GM21529 (cell line): ENCODE measurements at regions not wholly inside any gene's neighbourhood (a gene's known extent, or its start where the extent isn't known, plus 50 kb on each side); places are given as distances from the start of the nearest gene placed in this dataset.
"Not testable (repeated sequence)": the region's sequence is repeated elsewhere in the genome, so short reads cannot be mapped to it uniquely, and the experiment has no call there.

Source experiments
- ATAC-seq: cut with Tn5 transposase; IDR thresholded peaks from one replicate; pipeline ENCODE4 v1.9.1; 2021; ENCODE audit not compliant: unreplicated experiment

- no peak for ATAC-seq
These were observed 328.1 kb downstream of the HGF start for GRCh38 chr7:81441750-81442149.

DNA sequence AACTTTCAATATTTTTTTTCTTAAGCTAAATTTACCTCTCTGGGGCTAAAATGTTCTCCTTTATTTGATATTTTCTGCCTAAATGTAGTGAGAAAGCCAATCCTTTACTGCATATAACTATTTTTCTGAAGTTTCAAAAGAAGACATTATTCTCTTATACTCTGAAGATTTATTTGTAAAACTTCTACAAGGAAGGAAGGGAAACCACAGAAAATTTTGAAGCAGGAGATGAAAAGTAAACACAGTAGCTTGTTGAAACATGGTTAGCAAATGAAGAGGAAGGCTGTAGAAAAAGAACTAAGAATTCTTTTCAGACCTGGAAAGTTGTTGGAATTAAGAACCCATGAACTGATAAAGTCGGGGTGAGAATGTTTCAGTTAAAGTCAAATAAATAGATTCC is 330.3 kb downstream of the HGF start:
- ATAC-seq: no peak

DNA sequence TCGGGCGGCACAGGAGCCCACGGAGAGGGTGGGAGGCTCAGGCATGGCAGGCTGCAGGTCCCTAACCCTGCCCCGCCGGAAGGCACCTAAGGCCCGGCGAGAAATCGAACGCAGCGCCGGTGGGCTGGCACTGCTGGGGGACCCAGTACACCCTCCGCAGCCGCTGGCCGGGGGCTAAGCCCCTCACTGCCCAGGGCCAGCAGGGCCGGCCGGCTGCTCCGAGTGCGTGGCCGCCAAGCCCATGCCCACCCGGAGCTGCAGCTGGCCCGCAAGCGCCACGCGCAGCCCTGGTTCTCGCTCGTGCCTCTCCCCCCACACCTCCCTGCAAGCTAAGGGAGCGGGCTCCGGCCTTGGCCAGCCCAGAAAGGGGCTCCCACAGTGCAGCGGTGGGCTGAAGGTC is 332.7 kb downstream of the HGF start:
- ATAC-seq: not testable (repeated sequence)

DNA sequence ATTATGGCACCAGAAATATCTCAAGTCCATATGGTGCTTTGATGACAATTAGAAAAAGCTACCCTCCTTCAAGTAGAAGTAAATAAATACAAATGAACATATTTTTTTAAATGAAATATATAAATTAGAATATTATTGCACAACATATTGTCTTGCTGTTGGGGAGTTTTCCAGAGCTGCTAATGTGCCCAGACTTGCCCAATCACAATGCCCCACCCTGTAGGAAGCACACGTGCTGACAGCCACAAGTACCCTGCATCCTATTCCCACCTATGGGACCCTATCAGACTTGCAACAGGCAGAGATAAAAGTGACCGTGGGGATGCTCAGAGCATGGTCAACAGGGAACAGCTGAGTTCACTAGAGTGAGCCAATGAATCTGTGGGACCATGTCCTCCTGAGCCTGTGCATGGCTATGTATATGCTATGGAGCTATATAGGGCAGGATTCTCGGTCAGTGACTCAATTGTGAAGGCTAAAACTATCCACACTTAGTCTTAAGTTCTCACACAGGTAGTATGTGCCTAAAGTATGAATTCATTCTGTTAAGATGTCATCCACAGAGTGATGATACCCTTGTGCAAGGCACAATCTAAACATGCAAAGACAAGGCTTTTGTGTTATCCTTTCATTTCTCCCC is 336.0 kb downstream of the HGF start:
- no peak for ATAC-seq

- ATAC-seq: no peak
These were observed 336.6 kb downstream of the HGF start for GRCh38 chr7:81433206-81433605.

GRCh38 chr7:81430761-81431160 is 339.1 kb downstream of the HGF start:
- no peak for ATAC-seq

DNA sequence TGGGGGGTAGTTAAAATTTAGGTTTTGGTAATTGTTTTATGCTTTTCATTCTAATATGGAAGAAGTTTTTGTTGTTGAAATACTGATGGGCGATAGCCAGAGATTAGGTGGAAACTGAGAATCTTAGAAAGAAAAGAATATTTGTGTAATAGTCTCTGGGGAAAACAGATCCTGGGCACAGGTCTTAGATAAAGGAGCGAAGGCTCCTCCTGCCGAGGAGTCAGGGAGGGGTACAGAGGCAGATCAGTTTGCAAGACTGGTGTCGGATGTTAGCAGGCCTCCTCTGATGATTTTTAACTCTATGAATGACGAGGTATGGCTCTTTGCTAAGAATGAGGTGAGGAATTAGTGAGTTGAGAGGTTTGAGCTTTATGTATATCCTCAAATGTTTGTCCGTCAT is 339.7 kb downstream of the HGF start:
- no peak for ATAC-seq

- ATAC-seq: no peak
These were observed 342.4 kb downstream of the HGF start for GRCh38 chr7:81427461-81427860.

- ATAC-seq: no peak
These were observed 349.2 kb downstream of the HGF start for GRCh38 chr7:81420526-81421226.

- ATAC-seq: no peak
These were observed 350.1 kb downstream of the HGF start for GRCh38 chr7:81419731-81420130.

DNA sequence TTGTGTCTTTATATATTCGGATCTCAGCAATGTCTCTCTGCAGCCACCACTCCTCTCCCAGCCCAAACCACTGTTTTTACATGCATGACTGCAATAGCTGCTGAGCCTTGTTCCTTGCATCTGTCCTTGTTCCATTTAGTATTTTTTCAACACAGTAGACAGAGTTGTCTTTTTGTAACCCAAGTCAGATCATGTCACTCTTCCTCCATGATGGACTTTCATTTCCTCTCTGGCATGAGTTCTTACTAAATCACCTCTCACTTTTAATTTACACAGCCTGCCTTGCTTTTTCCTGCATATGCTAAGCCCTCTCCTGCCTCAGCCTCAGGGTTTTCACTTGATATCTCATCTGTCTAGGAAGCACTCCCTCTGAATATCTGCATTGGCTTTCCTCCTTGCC is 353.2 kb downstream of the HGF start:
- no peak for ATAC-seq

- no peak for ATAC-seq
These were observed 354.7 kb downstream of the HGF start for GRCh38 chr7:81415181-81415580.

DNA sequence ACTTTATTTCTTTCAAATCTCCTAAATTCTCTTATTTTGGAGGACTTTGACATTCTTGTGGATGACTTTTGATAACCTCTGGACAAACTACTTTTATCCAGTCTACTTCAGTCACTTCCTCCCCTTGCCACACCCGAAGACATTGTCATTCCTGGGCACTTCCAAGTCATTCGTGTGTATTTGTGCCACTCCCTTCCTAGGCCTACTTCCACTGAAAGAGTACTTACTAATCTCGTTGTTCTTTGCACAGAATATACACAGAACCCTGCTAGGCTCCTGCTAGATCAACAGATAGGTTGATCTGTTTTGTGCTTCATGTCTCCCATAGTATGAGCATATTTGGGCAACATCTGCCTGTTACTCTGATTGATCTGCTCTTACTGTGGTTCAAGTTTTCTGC is 355.4 kb downstream of the HGF start:
- ATAC-seq: no peak

- no peak for ATAC-seq
These were observed 359.3 kb downstream of the HGF start for GRCh38 chr7:81410471-81411117.

DNA sequence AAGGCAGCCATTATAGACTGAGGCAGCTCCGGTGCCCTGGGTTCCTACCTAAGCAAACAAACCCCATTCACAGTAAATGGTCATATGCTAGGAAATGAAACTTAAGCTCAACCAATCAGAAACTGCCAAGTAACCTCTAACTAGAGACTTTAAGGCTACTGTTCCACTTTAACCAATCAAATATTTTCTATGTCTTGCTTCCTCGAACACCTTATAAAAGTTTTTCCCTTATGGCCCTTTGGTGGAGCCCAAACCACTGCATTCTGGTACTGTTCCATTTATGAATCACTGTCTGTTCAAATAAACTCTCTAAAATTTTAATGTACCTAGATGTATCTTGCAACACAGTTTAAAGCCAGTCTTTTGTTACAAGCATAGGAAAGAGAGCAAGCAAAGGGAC is 361.1 kb downstream of the HGF start:
- ATAC-seq: no peak

- no peak for ATAC-seq
These were observed 362.8 kb downstream of the HGF start for GRCh38 chr7:81407094-81407493.

- no peak for ATAC-seq
These were observed 365.2 kb downstream of the HGF start for GRCh38 chr7:81404669-81405068.

- no peak for ATAC-seq
These were observed 367.6 kb downstream of the HGF start for GRCh38 chr7:81402227-81402626.

DNA sequence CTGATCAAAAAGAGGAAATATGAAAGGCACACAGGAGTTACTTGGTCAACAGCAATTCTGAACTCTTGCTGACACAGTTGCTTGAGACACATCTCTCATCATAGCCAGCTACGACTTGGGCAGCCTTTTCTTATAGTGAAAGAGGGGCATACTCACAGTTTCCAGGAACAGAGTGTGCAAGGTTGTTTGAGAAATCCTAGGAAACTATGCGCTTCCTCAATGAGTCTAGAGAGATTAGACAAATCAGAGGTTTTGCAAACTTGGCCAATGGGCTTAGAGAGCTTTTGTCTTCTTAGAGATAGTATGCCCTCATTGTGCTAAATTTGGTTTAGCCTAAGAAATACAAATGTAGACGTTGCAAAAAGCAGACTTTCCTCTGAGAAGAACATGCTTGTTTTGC is 370.4 kb downstream of the HGF start:
- no peak for ATAC-seq

GRCh38 chr7:81394029-81394428 is 375.8 kb downstream of the HGF start:
- no peak for ATAC-seq

GRCh38 chr7:81393018-81393417 is 376.8 kb downstream of the HGF start:
- no peak for ATAC-seq

- no peak for ATAC-seq
These were observed 384.5 kb downstream of the HGF start for GRCh38 chr7:81385370-81385769.
